ENCODE measurements at regions not wholly inside any gene's neighbourhood (a gene's known extent, or its start where the extent isn't known, plus 50 kb on each side); places are given as distances from the start of the nearest gene placed in this dataset.

- TF ChIP-seq CTCF (IDR thresholded peaks at IDR 0.05), result no peak
- TF ChIP-seq POLR2AphosphoS5 (IDR thresholded peaks at IDR 0.05), result peak; percentile 9
Observed at GRCh38 chr10:28410420-28411135, 107.7 kb upstream of the MPP7 start.
